ENCODE measurements at regions not wholly inside any gene's neighbourhood (a gene's known extent, or its start where the extent isn't known, plus 50 kb on each side); places are given as distances from the start of the nearest gene placed in this dataset.

GRCh38 chr15:62377736-62378480, 212.8 kb upstream of the C2CD4B start:
- no peak overlapping the region for H3K4me3 ChIP-seq
- intact Hi-C loops (cut with DNase I), result no loop called here
- DNase-seq (no peak), ATAC-seq (no peak)
- H3K9me3 ChIP-seq, result no peaks in the 10 kb centered on the region
- H3K4me1 ChIP-seq, result peaks cover 0 to 3% (median 0%) of the 10 kb centered on the region in 12 donors
- no peak overlapping the region for H3K27ac ChIP-seq
- H3K36me3 ChIP-seq, result no peaks in the 10 kb centered on the region
- TF ChIP-seq CTCF (IDR thresholded peaks at IDR 0.05) (no peak), POLR2A (IDR thresholded peaks at IDR 0.05) (no peak)
- H3K27me3 ChIP-seq, result no peaks in the 10 kb centered on the region
- WGBS, 4 donors, result 50 to 72% (median 63%) methylated on average over 3 of the region's 3 CpGs

- H3K4me3 ChIP-seq, result no peak overlapping the region
- no peaks in the 10 kb centered on the region for H3K9me3 ChIP-seq
- H3K27ac ChIP-seq, result no peak overlapping the region
- ATAC-seq, result no peak
- DNase-seq, result no peak
- no peak for TF ChIP-seq POLR2A (IDR thresholded peaks at IDR 0.05)
- no peak for TF ChIP-seq CTCF (IDR thresholded peaks at IDR 0.05)
- H3K36me3 ChIP-seq, result no peaks in the 10 kb centered on the region
- 33 to 52% (median 42%) methylated on average over 5 of the region's 5 CpGs for WGBS, 4 donors
- intact Hi-C loops (cut with DNase I), result no loop called here
- H3K4me1 ChIP-seq, result peaks cover 0 to 3% (median 0%) of the 10 kb centered on the region in 12 donors
- H3K27me3 ChIP-seq, result no peaks in the 10 kb centered on the region
Measured at GRCh38 chr15:62378772-62379498, 213.8 kb upstream of the C2CD4B start.

- 83 to 89% (median 84%) methylated on average over 4 of the region's 4 CpGs for WGBS, 4 donors
Measured at GRCh38 chr15:62380011-62380410, 214.9 kb upstream of the C2CD4B start.

More at GRCh38 chr15:62380011-62380410, 214.9 kb upstream of the C2CD4B start:
- no peak overlapping the region for H3K4me3 ChIP-seq
- DNase-seq (no peak), ATAC-seq (no peak)
- H3K4me1 ChIP-seq, result peaks cover 0 to 3% (median 0%) of the 10 kb centered on the region in 12 donors
- intact Hi-C loops (cut with DNase I), result loop anchor here in 1 of 10 donors (10.0 kb wide), 1 partner anchor 335 kb away; no protein-coding TSS in a partner anchor
- H3K36me3 ChIP-seq, result no peaks in the 10 kb centered on the region
- H3K27ac ChIP-seq, result no peak overlapping the region
- H3K27me3 ChIP-seq, result peaks cover 0 to 4% (median 0%) of the 10 kb centered on the region in 9 donors
- no peak for TF ChIP-seq POLR2A (IDR thresholded peaks at IDR 0.05)
- TF ChIP-seq CTCF (IDR thresholded peaks at IDR 0.05), result no peak
- no peaks in the 10 kb centered on the region for H3K9me3 ChIP-seq

Data from heart left ventricle (tissue), 16 donors.